SIG-M5 treated with dmso at 0.1 percent for 504 hours (cell line): ENCODE measurements at regions not wholly inside any gene's neighbourhood (a gene's known extent, or its start where the extent isn't known, plus 50 kb on each side); places are given as distances from the start of the nearest gene placed in this dataset.
"Not testable (repeated sequence)": the region's sequence is repeated elsewhere in the genome, so short reads cannot be mapped to it uniquely, and the experiment has no call there.

Experiments used
- DNase-seq: peaks from one replicate; lab custom pipeline; 2025; ENCODE audit not compliant: unreplicated experiment; lab: John Stamatoyannopoulos, UW

GRCh38 chr5:123940416-123940815 lies 428.4 kb downstream of the CSNK1G3 start:
- no peak for DNase-seq

GRCh38 chr5:123937230-123937629 lies 425.3 kb downstream of the CSNK1G3 start:
- DNase-seq, result peak; percentile 44

GRCh38 chr5:123936548-123936947 lies 424.6 kb downstream of the CSNK1G3 start:
- no peak for DNase-seq

GRCh38 chr5:123933812-123934211 lies 421.8 kb downstream of the CSNK1G3 start:
- not testable (repeated sequence) for DNase-seq

GRCh38 chr5:123929055-123929474 lies 417.1 kb downstream of the CSNK1G3 start:
- DNase-seq, result no peak

- DNase-seq, result no peak
Measured at GRCh38 chr5:123928401-123928800, 416.4 kb downstream of the CSNK1G3 start.

GRCh38 chr5:123921193-123921592 lies 409.2 kb downstream of the CSNK1G3 start:
- no peak for DNase-seq

- DNase-seq, result no peak
Measured at GRCh38 chr5:123916345-123917121, 404.6 kb downstream of the CSNK1G3 start.

- DNase-seq, result no peak
Measured at GRCh38 chr5:123914333-123914732, 402.4 kb downstream of the CSNK1G3 start.

- DNase-seq, result no peak
Measured at GRCh38 chr5:123907349-123907748, 395.4 kb downstream of the CSNK1G3 start.

- DNase-seq, result no peak
Measured at GRCh38 chr5:123906698-123907295, 394.8 kb downstream of the CSNK1G3 start.

- no peak for DNase-seq
Measured at GRCh38 chr5:123885081-123885480, 373.1 kb downstream of the CSNK1G3 start.

- no peak for DNase-seq
Measured at GRCh38 chr5:123882965-123883345, 371.0 kb downstream of the CSNK1G3 start.

GRCh38 chr5:123882319-123882964 lies 370.5 kb downstream of the CSNK1G3 start:
- DNase-seq, result no peak

GRCh38 chr5:123881759-123882244 lies 369.8 kb downstream of the CSNK1G3 start:
- no peak for DNase-seq

- DNase-seq, result no peak
Measured at GRCh38 chr5:123880875-123881274, 368.9 kb downstream of the CSNK1G3 start.

GRCh38 chr5:123879071-123879470 lies 367.1 kb downstream of the CSNK1G3 start:
- no peak for DNase-seq

- DNase-seq, result no peak
Measured at GRCh38 chr5:123876276-123876790, 364.4 kb downstream of the CSNK1G3 start.

GRCh38 chr5:123875561-123876275 lies 363.7 kb downstream of the CSNK1G3 start:
- no peak for DNase-seq

GRCh38 chr5:123874600-123875201 lies 362.7 kb downstream of the CSNK1G3 start:
- no peak for DNase-seq

GRCh38 chr5:123873846-123874245 lies 361.9 kb downstream of the CSNK1G3 start:
- no peak for DNase-seq
